ENCODE measurements at regions not wholly inside any gene's neighbourhood (a gene's known extent, or its start where the extent isn't known, plus 50 kb on each side); places are given as distances from the start of the nearest gene placed in this dataset.

- H3K27me3 ChIP-seq (replicated peaks; ENCODE audit: control insufficient read depth, insufficient read depth, low read length) = peaks cover 17% of the 10 kb centered on the region
- H3K36me3 ChIP-seq (ENCODE audit: control insufficient read depth, insufficient read depth, low read length, severe bottlenecking) = no peaks in the 10 kb centered on the region
- peaks cover 6% of the 10 kb centered on the region for H3K4me1 ChIP-seq (ENCODE audit: control insufficient read depth, insufficient read depth, low read length)
- no peak for DNase-seq (ENCODE audit: low read depth)
- no peaks in the 10 kb centered on the region for H3K9me3 ChIP-seq (ENCODE audit: control insufficient read depth, low read length)
- no peak overlapping the region for H3K4me3 ChIP-seq (ENCODE audit: low read length)
- H3K9ac ChIP-seq (ENCODE audit: low read length) = no peak overlapping the region
Measured at GRCh38 chr18:46325895-46326294, 221.7 kb downstream of the HAUS1 start.

- Histone ChIP-seq H3K9ac (ENCODE audit: low read length) (no peak overlapping the region), H3K4me1 (ENCODE audit: control insufficient read depth, insufficient read depth, low read length) (peaks cover 3% of the 10 kb centered on the region), H3K27me3 (replicated peaks; ENCODE audit: control insufficient read depth, insufficient read depth, low read length) (peaks cover 33% of the 10 kb centered on the region), H3K9me3 (ENCODE audit: control insufficient read depth, low read length) (no peaks in the 10 kb centered on the region), H3K36me3 (ENCODE audit: control insufficient read depth, insufficient read depth, low read length, severe bottlenecking) (no peaks in the 10 kb centered on the region), H3K4me3 (ENCODE audit: low read length) (no peak overlapping the region)
- no peak for DNase-seq (ENCODE audit: low read depth)
Measured at GRCh38 chr18:46329736-46330246, 225.6 kb downstream of the HAUS1 start.

- peaks cover 35% of the 10 kb centered on the region for H3K27me3 ChIP-seq (replicated peaks; ENCODE audit: control insufficient read depth, insufficient read depth, low read length)
- DNase-seq (ENCODE audit: low read depth) = no peak
- H3K4me3 ChIP-seq (ENCODE audit: low read length) = no peak overlapping the region
- H3K9ac ChIP-seq (ENCODE audit: low read length) = no peak overlapping the region
- H3K4me1 ChIP-seq (ENCODE audit: control insufficient read depth, insufficient read depth, low read length) = peaks cover 9% of the 10 kb centered on the region
- H3K9me3 ChIP-seq (ENCODE audit: control insufficient read depth, low read length) = no peaks in the 10 kb centered on the region
- no peaks in the 10 kb centered on the region for H3K36me3 ChIP-seq (ENCODE audit: control insufficient read depth, insufficient read depth, low read length, severe bottlenecking)
Measured at GRCh38 chr18:46331316-46331715, 227.1 kb downstream of the HAUS1 start.

- no peaks in the 10 kb centered on the region for H3K9me3 ChIP-seq (ENCODE audit: control insufficient read depth, low read length)
- peaks cover 9% of the 10 kb centered on the region for H3K4me1 ChIP-seq (ENCODE audit: control insufficient read depth, insufficient read depth, low read length)
- no peak overlapping the region for H3K9ac ChIP-seq (ENCODE audit: low read length)
- H3K36me3 ChIP-seq (ENCODE audit: control insufficient read depth, insufficient read depth, low read length, severe bottlenecking) = no peaks in the 10 kb centered on the region
- no peak for DNase-seq (ENCODE audit: low read depth)
- peaks cover 44% of the 10 kb centered on the region for H3K27me3 ChIP-seq (replicated peaks; ENCODE audit: control insufficient read depth, insufficient read depth, low read length)
- no peak overlapping the region for H3K4me3 ChIP-seq (ENCODE audit: low read length)
Measured at GRCh38 chr18:46332286-46332801, 228.2 kb downstream of the HAUS1 start.

- Histone ChIP-seq H3K9ac (ENCODE audit: low read length) (no peak overlapping the region), H3K9me3 (ENCODE audit: control insufficient read depth, low read length) (no peaks in the 10 kb centered on the region), H3K4me1 (ENCODE audit: control insufficient read depth, insufficient read depth, low read length) (peaks cover 9% of the 10 kb centered on the region), H3K4me3 (ENCODE audit: low read length) (no peak overlapping the region), H3K36me3 (ENCODE audit: control insufficient read depth, insufficient read depth, low read length, severe bottlenecking) (no peaks in the 10 kb centered on the region), H3K27me3 (replicated peaks; ENCODE audit: control insufficient read depth, insufficient read depth, low read length) (peaks cover 49% of the 10 kb centered on the region)
- DNase-seq (ENCODE audit: low read depth) = no peak
Measured at GRCh38 chr18:46332921-46333341, 228.7 kb downstream of the HAUS1 start.

GRCh38 chr18:46333431-46334135 is 229.4 kb downstream of the HAUS1 start:
- Histone ChIP-seq H3K9ac (ENCODE audit: low read length) (no peak overlapping the region), H3K9me3 (ENCODE audit: control insufficient read depth, low read length) (no peaks in the 10 kb centered on the region), H3K27me3 (replicated peaks; ENCODE audit: control insufficient read depth, insufficient read depth, low read length) (peaks cover 49% of the 10 kb centered on the region), H3K4me1 (ENCODE audit: control insufficient read depth, insufficient read depth, low read length) (peaks cover 9% of the 10 kb centered on the region), H3K36me3 (ENCODE audit: control insufficient read depth, insufficient read depth, low read length, severe bottlenecking) (no peaks in the 10 kb centered on the region), H3K4me3 (ENCODE audit: low read length) (peak overlapping the region; percentile 56)
- peak; percentile 35 for DNase-seq (ENCODE audit: low read depth)

GRCh38 chr18:46334868-46335281 is 230.7 kb downstream of the HAUS1 start:
- DNase-seq (ENCODE audit: low read depth) = no peak
- peak overlapping the region; percentile 23 for H3K4me3 ChIP-seq (ENCODE audit: low read length)
- peaks cover 53% of the 10 kb centered on the region for H3K27me3 ChIP-seq (replicated peaks; ENCODE audit: control insufficient read depth, insufficient read depth, low read length)
- no peak overlapping the region for H3K9ac ChIP-seq (ENCODE audit: low read length)
- H3K9me3 ChIP-seq (ENCODE audit: control insufficient read depth, low read length) = no peaks in the 10 kb centered on the region
- no peaks in the 10 kb centered on the region for H3K36me3 ChIP-seq (ENCODE audit: control insufficient read depth, insufficient read depth, low read length, severe bottlenecking)
- peaks cover 9% of the 10 kb centered on the region for H3K4me1 ChIP-seq (ENCODE audit: control insufficient read depth, insufficient read depth, low read length)

GRCh38 chr18:46335534-46336101 is 231.4 kb downstream of the HAUS1 start:
- H3K4me1 ChIP-seq (ENCODE audit: control insufficient read depth, insufficient read depth, low read length) = peaks cover 9% of the 10 kb centered on the region
- H3K9me3 ChIP-seq (ENCODE audit: control insufficient read depth, low read length) = no peaks in the 10 kb centered on the region
- H3K36me3 ChIP-seq (ENCODE audit: control insufficient read depth, insufficient read depth, low read length, severe bottlenecking) = no peaks in the 10 kb centered on the region
- H3K9ac ChIP-seq (ENCODE audit: low read length) = no peak overlapping the region
- H3K27me3 ChIP-seq (replicated peaks; ENCODE audit: control insufficient read depth, insufficient read depth, low read length) = peaks cover 57% of the 10 kb centered on the region
- H3K4me3 ChIP-seq (ENCODE audit: low read length) = no peak overlapping the region
- DNase-seq (ENCODE audit: low read depth) = no peak

- Histone ChIP-seq H3K4me1 (ENCODE audit: control insufficient read depth, insufficient read depth, low read length) (peaks cover 9% of the 10 kb centered on the region), H3K36me3 (ENCODE audit: control insufficient read depth, insufficient read depth, low read length, severe bottlenecking) (no peaks in the 10 kb centered on the region), H3K9me3 (ENCODE audit: control insufficient read depth, low read length) (no peaks in the 10 kb centered on the region), H3K9ac (ENCODE audit: low read length) (no peak overlapping the region), H3K27me3 (replicated peaks; ENCODE audit: control insufficient read depth, insufficient read depth, low read length) (peaks cover 60% of the 10 kb centered on the region), H3K4me3 (ENCODE audit: low read length) (no peak overlapping the region)
- no peak for DNase-seq (ENCODE audit: low read depth)
Measured at GRCh38 chr18:46336278-46337111, 232.3 kb downstream of the HAUS1 start.

- no peaks in the 10 kb centered on the region for H3K36me3 ChIP-seq (ENCODE audit: control insufficient read depth, insufficient read depth, low read length, severe bottlenecking)
- H3K9me3 ChIP-seq (ENCODE audit: control insufficient read depth, low read length) = no peaks in the 10 kb centered on the region
- no peak overlapping the region for H3K4me3 ChIP-seq (ENCODE audit: low read length)
- peaks cover 67% of the 10 kb centered on the region for H3K27me3 ChIP-seq (replicated peaks; ENCODE audit: control insufficient read depth, insufficient read depth, low read length)
- H3K9ac ChIP-seq (ENCODE audit: low read length) = no peak overlapping the region
- H3K4me1 ChIP-seq (ENCODE audit: control insufficient read depth, insufficient read depth, low read length) = peaks cover 7% of the 10 kb centered on the region
- DNase-seq (ENCODE audit: low read depth) = no peak
Measured at GRCh38 chr18:46337271-46337670, 233.1 kb downstream of the HAUS1 start.

- H3K9me3 ChIP-seq (ENCODE audit: control insufficient read depth, low read length) = no peaks in the 10 kb centered on the region
- H3K4me1 ChIP-seq (ENCODE audit: control insufficient read depth, insufficient read depth, low read length) = peaks cover 7% of the 10 kb centered on the region
- peaks cover 66% of the 10 kb centered on the region for H3K27me3 ChIP-seq (replicated peaks; ENCODE audit: control insufficient read depth, insufficient read depth, low read length)
- H3K36me3 ChIP-seq (ENCODE audit: control insufficient read depth, insufficient read depth, low read length, severe bottlenecking) = no peaks in the 10 kb centered on the region
- no peak overlapping the region for H3K9ac ChIP-seq (ENCODE audit: low read length)
- no peak for DNase-seq (ENCODE audit: low read depth)
- H3K4me3 ChIP-seq (ENCODE audit: low read length) = no peak overlapping the region
Measured at GRCh38 chr18:46338205-46338604, 234.0 kb downstream of the HAUS1 start.

Measured in adipocyte (in vitro differentiated cells).